ENCODE measurements at regions not wholly inside any gene's neighbourhood (a gene's known extent, or its start where the extent isn't known, plus 50 kb on each side); places are given as distances from the start of the nearest gene placed in this dataset.

DNA sequence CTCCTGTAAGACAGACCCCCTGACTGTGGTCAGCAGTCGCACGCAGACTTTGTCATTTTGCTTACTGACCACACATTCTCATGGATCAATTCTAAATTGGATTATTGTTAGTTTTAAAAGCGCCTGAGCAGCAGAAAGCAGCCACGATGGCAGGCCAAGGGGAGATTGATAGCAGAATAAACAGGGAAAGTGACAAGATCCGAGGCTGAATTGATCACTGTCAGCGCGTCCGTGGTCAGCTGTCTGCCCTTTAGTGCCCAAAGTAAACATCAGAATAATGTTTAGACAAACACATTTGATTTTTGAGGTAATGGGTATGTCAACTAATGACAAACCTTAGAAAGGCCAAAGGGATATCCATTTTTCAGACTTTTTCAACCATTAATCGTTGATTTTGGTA is 426.8 kb downstream of the SETD4 start:
- no peak for TF ChIP-seq FOXM1 (IDR thresholded peaks at IDR 0.05; ENCODE audit: borderline replicate concordance, low read depth)
- TF ChIP-seq EP300 (IDR thresholded peaks at IDR 0.05; ENCODE audit: borderline replicate concordance), result no peak
- TF ChIP-seq CREB1 (IDR thresholded peaks at IDR 0.05; ENCODE audit: low read depth), result no peak

Measured in Ishikawa (cell line).